Chondrocyte (in vitro differentiated cells): ENCODE measurements at regions not wholly inside any gene's neighbourhood (a gene's known extent, or its start where the extent isn't known, plus 50 kb on each side); places are given as distances from the start of the nearest gene placed in this dataset.

Source experiments
- DNase-seq: peaks from one replicate; pipeline ENCODE4 v3.0.0; 2021; ENCODE audit warnings: mixed read lengths, low spot score
- H3K27ac Mint-ChIP-seq: one replicate; pipeline ENCODE4 v1.8.0; 2021; ENCODE audit warnings: mild to moderate bottlenecking, moderate library complexity, mixed read lengths; ENCODE audit not compliant: unreplicated experiment
- H3K27me3 Mint-ChIP-seq: 2 replicates; pipeline ENCODE4 v1.8.0; 2021; ENCODE audit warnings: low read depth, mixed read lengths
- H3K36me3 Mint-ChIP-seq: 2 replicates; pipeline ENCODE4 v1.8.0; 2021; ENCODE audit warnings: low read depth, mixed read lengths
- H3K4me1 Mint-ChIP-seq: 2 replicates; pipeline ENCODE4 v1.8.0; 2021; ENCODE audit warnings: low read depth, mild to moderate bottlenecking, mixed read lengths
- H3K4me3 Mint-ChIP-seq: one replicate; pipeline ENCODE4 v1.8.0; 2021; ENCODE audit warnings: mild to moderate bottlenecking, moderate library complexity, mixed read lengths; ENCODE audit not compliant: unreplicated experiment
- H3K9me3 Mint-ChIP-seq: 2 replicates; pipeline ENCODE4 v1.8.0; 2021; ENCODE audit warnings: low read depth, mixed read lengths
- TF ChIP-seq, protein P1 (sequence below): fragments of 200-600 bp; sonication (generic); IDR thresholded peaks from 2 replicates; pipeline ENCODE4 v1.5.0; 2021; ENCODE audit warnings: antibody characterized with exemption, mild to moderate bottlenecking, moderate library complexity

DNA sequence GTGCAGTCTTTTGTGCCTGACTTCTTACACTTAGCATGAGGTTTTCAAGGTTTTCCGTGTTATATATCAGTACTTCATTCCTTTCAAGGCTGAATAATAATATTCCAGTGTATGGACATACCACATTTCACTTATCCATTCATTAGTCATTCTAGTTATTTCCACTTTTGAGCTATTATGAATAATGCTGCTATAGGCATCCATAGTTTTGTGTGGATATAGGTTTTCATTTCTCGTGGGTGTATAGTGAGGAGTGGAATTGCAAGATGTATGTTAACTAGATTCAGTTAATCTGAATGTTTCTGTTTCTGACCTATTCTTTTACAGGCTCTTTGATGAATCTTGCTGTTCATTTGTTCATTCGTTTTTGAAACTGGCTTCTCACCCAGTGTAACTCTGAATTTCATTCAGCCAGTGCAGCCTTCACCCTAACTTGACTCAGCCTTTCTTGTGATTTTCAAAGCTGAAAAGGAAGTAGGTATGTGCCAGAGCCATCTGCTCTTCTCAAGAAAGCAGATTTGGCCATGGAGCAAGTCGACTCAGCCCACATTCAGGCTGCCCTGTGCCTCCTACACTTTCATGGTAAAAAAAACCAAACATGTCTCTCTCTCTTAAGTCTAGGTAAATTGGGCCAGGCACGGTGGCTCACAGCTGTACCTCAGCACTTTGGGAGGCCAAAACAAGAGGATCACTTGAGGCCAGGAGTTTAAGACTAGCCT, 56.3 kb upstream of the NOCT start:
- Mint-ChIP-seq H3K4me1 (peaks cover 32% of the 10 kb centered on the region), H3K27ac (no peak overlapping the region), H3K9me3 (no peaks in the 10 kb centered on the region), H3K27me3 (no peaks in the 10 kb centered on the region), H3K4me3 (no peak overlapping the region), H3K36me3 (no peaks in the 10 kb centered on the region)
- DNase-seq, result no peak
- TF ChIP-seq, protein P1, sequence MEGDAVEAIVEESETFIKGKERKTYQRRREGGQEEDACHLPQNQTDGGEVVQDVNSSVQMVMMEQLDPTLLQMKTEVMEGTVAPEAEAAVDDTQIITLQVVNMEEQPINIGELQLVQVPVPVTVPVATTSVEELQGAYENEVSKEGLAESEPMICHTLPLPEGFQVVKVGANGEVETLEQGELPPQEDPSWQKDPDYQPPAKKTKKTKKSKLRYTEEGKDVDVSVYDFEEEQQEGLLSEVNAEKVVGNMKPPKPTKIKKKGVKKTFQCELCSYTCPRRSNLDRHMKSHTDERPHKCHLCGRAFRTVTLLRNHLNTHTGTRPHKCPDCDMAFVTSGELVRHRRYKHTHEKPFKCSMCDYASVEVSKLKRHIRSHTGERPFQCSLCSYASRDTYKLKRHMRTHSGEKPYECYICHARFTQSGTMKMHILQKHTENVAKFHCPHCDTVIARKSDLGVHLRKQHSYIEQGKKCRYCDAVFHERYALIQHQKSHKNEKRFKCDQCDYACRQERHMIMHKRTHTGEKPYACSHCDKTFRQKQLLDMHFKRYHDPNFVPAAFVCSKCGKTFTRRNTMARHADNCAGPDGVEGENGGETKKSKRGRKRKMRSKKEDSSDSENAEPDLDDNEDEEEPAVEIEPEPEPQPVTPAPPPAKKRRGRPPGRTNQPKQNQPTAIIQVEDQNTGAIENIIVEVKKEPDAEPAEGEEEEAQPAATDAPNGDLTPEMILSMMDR, result no peak

DNA sequence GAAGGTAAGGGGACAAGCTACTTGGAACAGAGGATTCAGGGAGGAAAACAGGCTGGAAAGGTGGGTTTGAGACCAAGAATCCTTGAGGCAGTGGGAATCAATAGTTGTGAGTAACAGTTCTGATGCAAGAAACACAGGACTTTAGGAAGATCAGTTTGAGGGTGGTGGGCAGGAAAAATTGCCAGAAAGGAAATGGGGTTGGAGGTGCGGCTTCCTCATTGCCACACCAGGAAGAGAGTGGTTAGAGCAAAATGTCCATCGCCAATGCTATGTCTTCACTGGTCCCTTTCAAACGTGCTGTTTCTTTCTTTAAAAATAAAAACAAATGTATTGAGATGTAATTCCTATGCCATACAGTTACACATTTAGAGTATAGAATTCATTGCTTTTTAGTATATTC, 57.1 kb upstream of the NOCT start:
- no peaks in the 10 kb centered on the region for H3K9me3 Mint-ChIP-seq
- no peak for DNase-seq
- H3K36me3 Mint-ChIP-seq, result no peaks in the 10 kb centered on the region
- no peak overlapping the region for H3K27ac Mint-ChIP-seq
- H3K27me3 Mint-ChIP-seq, result no peaks in the 10 kb centered on the region
- H3K4me1 Mint-ChIP-seq, result peaks cover 39% of the 10 kb centered on the region
- H3K4me3 Mint-ChIP-seq, result no peak overlapping the region
- TF ChIP-seq, protein P1, result no peak

GRCh38 chr4:138957302-138957701, 58.3 kb upstream of the NOCT start:
- TF ChIP-seq, protein P1, result no peak
- Mint-ChIP-seq H3K4me3 (no peak overlapping the region), H3K27ac (no peak overlapping the region), H3K36me3 (no peaks in the 10 kb centered on the region), H3K27me3 (no peaks in the 10 kb centered on the region), H3K9me3 (no peaks in the 10 kb centered on the region), H3K4me1 (peaks cover 48% of the 10 kb centered on the region)
- no peak for DNase-seq

GRCh38 chr4:138954428-138954827, 61.2 kb upstream of the NOCT start:
- TF ChIP-seq, protein P1, result no peak
- peak overlapping the region; percentile 22 for H3K4me3 Mint-ChIP-seq
- H3K36me3 Mint-ChIP-seq, result no peaks in the 10 kb centered on the region
- DNase-seq, result no peak
- no peaks in the 10 kb centered on the region for H3K27me3 Mint-ChIP-seq
- no peaks in the 10 kb centered on the region for H3K9me3 Mint-ChIP-seq
- H3K27ac Mint-ChIP-seq, result peak overlapping the region; percentile 97
- peaks cover 37% of the 10 kb centered on the region for H3K4me1 Mint-ChIP-seq

DNA sequence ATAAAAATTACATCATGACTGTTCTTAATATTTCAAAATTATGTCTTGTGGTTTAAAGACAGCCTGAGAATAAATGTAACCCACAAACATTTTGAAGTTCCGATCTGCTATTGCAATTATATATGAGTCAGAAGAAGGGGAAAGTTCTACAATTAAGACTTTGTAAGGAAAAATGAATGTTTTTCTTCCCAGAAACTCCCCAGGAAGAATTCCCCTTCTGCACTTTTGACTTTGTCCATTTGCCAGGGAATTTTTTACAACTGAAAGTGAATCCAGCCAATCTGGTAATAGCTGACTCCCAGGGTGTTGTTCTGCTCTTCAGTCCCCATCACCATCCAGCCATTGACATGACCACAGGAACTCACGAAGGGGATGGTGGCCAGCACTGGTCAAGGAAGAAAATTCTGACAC, 61.6 kb upstream of the NOCT start:
- Mint-ChIP-seq H3K4me1 (peaks cover 40% of the 10 kb centered on the region), H3K36me3 (no peaks in the 10 kb centered on the region), H3K27ac (peak overlapping the region; percentile 97), H3K4me3 (peak overlapping the region; percentile 22), H3K27me3 (no peaks in the 10 kb centered on the region), H3K9me3 (no peaks in the 10 kb centered on the region)
- no peak for DNase-seq
- TF ChIP-seq, protein P1, result no peak
